HG03457 (cell line): ENCODE measurements at regions not wholly inside any gene's neighbourhood (a gene's known extent, or its start where the extent isn't known, plus 50 kb on each side); places are given as distances from the start of the nearest gene placed in this dataset.

Experiments used
- ATAC-seq: cut with Tn5 transposase; IDR thresholded peaks from one replicate; pipeline ENCODE4 v1.9.1; 2021; ENCODE audit warnings: moderate number of reproducible peaks; ENCODE audit not compliant: unreplicated experiment

GRCh38 chr2:23199115-23199918 is 185.7 kb upstream of the KLHL29 start:
- ATAC-seq, result no peak

- no peak for ATAC-seq
These were observed 184.8 kb upstream of the KLHL29 start for GRCh38 chr2:23200068-23200786.

GRCh38 chr2:23200787-23201114 is 184.2 kb upstream of the KLHL29 start:
- no peak for ATAC-seq

- no peak for ATAC-seq
These were observed 181.6 kb upstream of the KLHL29 start for GRCh38 chr2:23203383-23203782.

- no peak for ATAC-seq
These were observed 180.2 kb upstream of the KLHL29 start for GRCh38 chr2:23204685-23205242.

GRCh38 chr2:23206650-23207049 is 178.3 kb upstream of the KLHL29 start:
- no peak for ATAC-seq

GRCh38 chr2:23207871-23208270 is 177.1 kb upstream of the KLHL29 start:
- no peak for ATAC-seq

- no peak for ATAC-seq
These were observed 176.6 kb upstream of the KLHL29 start for GRCh38 chr2:23208339-23208738.

GRCh38 chr2:23209059-23209458 is 175.9 kb upstream of the KLHL29 start:
- ATAC-seq, result no peak

- no peak for ATAC-seq
These were observed 172.9 kb upstream of the KLHL29 start for GRCh38 chr2:23211987-23212583.

- ATAC-seq, result no peak
These were observed 171.8 kb upstream of the KLHL29 start for GRCh38 chr2:23213196-23213595.

GRCh38 chr2:23215016-23215415 is 170.0 kb upstream of the KLHL29 start:
- no peak for ATAC-seq

- ATAC-seq, result no peak
These were observed 165.3 kb upstream of the KLHL29 start for GRCh38 chr2:23219666-23220065.

- no peak for ATAC-seq
These were observed 164.4 kb upstream of the KLHL29 start for GRCh38 chr2:23220513-23221094.

- ATAC-seq, result no peak
These were observed 163.7 kb upstream of the KLHL29 start for GRCh38 chr2:23221236-23221635.

GRCh38 chr2:23221901-23222300 is 163.1 kb upstream of the KLHL29 start:
- no peak for ATAC-seq

- ATAC-seq, result no peak
These were observed 154.1 kb upstream of the KLHL29 start for GRCh38 chr2:23230885-23231284.

GRCh38 chr2:23231865-23232264 is 153.1 kb upstream of the KLHL29 start:
- ATAC-seq, result no peak

- no peak for ATAC-seq
These were observed 149.7 kb upstream of the KLHL29 start for GRCh38 chr2:23235292-23235691.

GRCh38 chr2:23235736-23236135 is 149.2 kb upstream of the KLHL29 start:
- no peak for ATAC-seq

- ATAC-seq, result no peak
These were observed 147.8 kb upstream of the KLHL29 start for GRCh38 chr2:23237147-23237546.
